Trophoblast cell (in vitro differentiated cells and primary cell): ENCODE measurements at regions not wholly inside any gene's neighbourhood (a gene's known extent, or its start where the extent isn't known, plus 50 kb on each side); places are given as distances from the start of the nearest gene placed in this dataset.
A peak's percentile ranks its signal among the peaks of the same experiment; 100 is the strongest.

Experiments used
- DNase-seq, 2 donors: peaks; one replicate each; pipeline ENCODE4 v3.0.0-alpha.2; 2016
- H2AFZ ChIP-seq: 2 replicates; pipeline ENCODE4 v1.6.1; 2013; ENCODE audit warnings: low read length, moderate library complexity, mild to moderate bottlenecking; ENCODE audit not compliant: insufficient read depth, poor library complexity
- H2AK5ac ChIP-seq: 2 replicates; pipeline ENCODE4 v1.6.1; 2013; ENCODE audit warnings: mild to moderate bottlenecking, low read length
- H2BK120ac ChIP-seq: 2 replicates; pipeline ENCODE4 v1.6.1; 2013; ENCODE audit warnings: low read length, mild to moderate bottlenecking, moderate library complexity; ENCODE audit not compliant: insufficient read depth, poor library complexity
- H2BK12ac ChIP-seq: 2 replicates; pipeline ENCODE4 v1.6.1; 2013; ENCODE audit warnings: mild to moderate bottlenecking, low read length, moderate library complexity
- H2BK5ac ChIP-seq: 2 replicates; pipeline ENCODE4 v1.6.1; 2013; ENCODE audit warnings: low read length, low read depth, moderate library complexity, mild to moderate bottlenecking; ENCODE audit not compliant: poor library complexity
- H3K14ac ChIP-seq: 2 replicates; pipeline ENCODE4 v1.6.1; 2013; ENCODE audit warnings: mild to moderate bottlenecking, low read length
- H3K18ac ChIP-seq: 2 replicates; pipeline ENCODE4 v1.6.1; 2013; ENCODE audit warnings: mild to moderate bottlenecking, low read length
- H3K23ac ChIP-seq: 2 replicates; pipeline ENCODE4 v1.6.1; 2013; ENCODE audit warnings: low read length
- H3K27ac ChIP-seq: 2 replicates; pipeline ENCODE4 v1.5.1; 2013; ENCODE audit warnings: low read depth, mild to moderate bottlenecking, inconsistent platforms, low read length, moderate library complexity
- H3K27me3 ChIP-seq: 2 replicates; pipeline ENCODE4 v1.6.1; 2013; ENCODE audit warnings: inconsistent platforms, mild to moderate bottlenecking, low read length, moderate library complexity; ENCODE audit not compliant: insufficient read depth
- H3K36me3 ChIP-seq, 2 experiments: 1 replicate in 1 of 2; 2 replicates in 1 of 2; pipeline ENCODE4 v1.6.1; 2013; ENCODE audit warnings: low read length in 2 of 2, mild to moderate bottlenecking in 2 of 2, moderate library complexity in 1 of 2; ENCODE audit not compliant: insufficient read depth in 2 of 2, control insufficient read depth in 1 of 2
- H3K4ac ChIP-seq: 2 replicates; pipeline ENCODE4 v1.6.1; 2013; ENCODE audit warnings: low read depth, mild to moderate bottlenecking, low read length, moderate library complexity
- H3K4me1 ChIP-seq, 2 experiments: 1 replicate in 1 of 2; 2 replicates in 1 of 2; pipeline ENCODE4 v1.6.1; 2013; ENCODE audit warnings: low read length in 2 of 2, mild to moderate bottlenecking in 2 of 2, moderate library complexity in 1 of 2; ENCODE audit not compliant: insufficient read depth in 2 of 2, control insufficient read depth in 1 of 2
- H3K4me2 ChIP-seq: 2 replicates; pipeline ENCODE4 v1.6.1; 2013; ENCODE audit warnings: inconsistent platforms, mild to moderate bottlenecking, low read length, moderate library complexity
- H3K4me3 ChIP-seq: 2 replicates; pipeline ENCODE4 v1.5.1; 2013; ENCODE audit warnings: mild to moderate bottlenecking, low read depth, low read length, inconsistent platforms
- H3K79me1 ChIP-seq: one replicate; pipeline ENCODE4 v1.6.1; 2013; ENCODE audit warnings: low read length
- H3K79me2 ChIP-seq: 2 replicates; pipeline ENCODE4 v1.6.1; 2013; ENCODE audit warnings: low read length, mild to moderate bottlenecking; ENCODE audit not compliant: control insufficient read depth, insufficient read depth, poor library complexity
- H3K9ac ChIP-seq: 2 replicates; pipeline ENCODE4 v1.6.1; 2013; ENCODE audit warnings: mild to moderate bottlenecking, low read length
- H3K9me3 ChIP-seq: 2 replicates; pipeline ENCODE4 v1.6.1; 2013; ENCODE audit warnings: low read depth, mild to moderate bottlenecking, control low read depth, inconsistent platforms, low read length; ENCODE audit not compliant: insufficient read depth
- H4K12ac ChIP-seq: 2 replicates; pipeline ENCODE4 v1.6.1; 2013; ENCODE audit warnings: low read depth, mild to moderate bottlenecking, low read length, moderate library complexity
- H4K8ac ChIP-seq: 2 replicates; pipeline ENCODE4 v1.6.1; 2013; ENCODE audit warnings: low read depth, mild to moderate bottlenecking, low read length, moderate library complexity
- H4K91ac ChIP-seq: one replicate; pipeline ENCODE4 v1.6.1; 2013; ENCODE audit warnings: low read depth, mild to moderate bottlenecking, low read length, moderate library complexity
- WGBS: extraction: QIAGEN DNeasy Blood & Tissue Kit; methylation state at CpG from one replicate; pipeline ENCODE4 v1.1.7; 2013; ENCODE audit warnings: missing lambda C conversion rate; ENCODE audit not compliant: insufficient read length, insufficient coverage; ENCODE audit errors: extremely low coverage; 5-methylcytosine and 5-hydroxymethylcytosine counted together

DNA sequence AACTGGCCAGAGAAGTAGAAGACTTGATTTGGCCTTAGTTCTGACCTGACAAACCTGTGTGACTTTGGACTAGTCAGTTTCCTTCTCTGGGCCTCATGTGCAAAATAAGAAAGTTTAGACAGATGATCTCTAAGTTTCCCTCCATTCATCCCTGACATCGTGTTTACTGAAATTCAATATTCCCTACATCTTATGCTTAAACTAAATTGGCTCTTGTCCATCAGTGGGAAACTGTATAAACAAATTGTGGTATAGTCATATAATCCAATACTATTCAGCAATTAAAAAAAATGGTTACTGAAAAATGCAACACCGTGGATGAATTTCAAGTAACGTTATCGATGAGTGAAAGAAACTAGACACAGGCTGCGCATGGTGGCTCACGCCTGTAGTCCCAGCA, 64.4 kb upstream of the HRH1 start:
- no peaks in the 10 kb centered on the region for H3K36me3 ChIP-seq
- H4K91ac ChIP-seq = no peak overlapping the region
- H3K23ac ChIP-seq = no peak overlapping the region
- peaks cover 2% of the 10 kb centered on the region for H3K9me3 ChIP-seq
- peaks cover 0 to 9% of the 10 kb centered on the region in 2 experiments for H3K4me1 ChIP-seq
- no peak overlapping the region for H3K27ac ChIP-seq
- H3K18ac ChIP-seq = no peak overlapping the region
- H4K8ac ChIP-seq = no peak overlapping the region
- H2AK5ac ChIP-seq = no peak overlapping the region
- no peak overlapping the region for H3K4ac ChIP-seq
- no peak overlapping the region for H3K14ac ChIP-seq
- no CpG with 5 or more reads among the region's 6 CpGs for WGBS
- no peak overlapping the region for H3K9ac ChIP-seq
- no peaks in the 10 kb centered on the region for H3K79me2 ChIP-seq
- no peak overlapping the region for H2BK12ac ChIP-seq
- H2BK120ac ChIP-seq = no peak overlapping the region
- no peak overlapping the region for H3K4me3 ChIP-seq
- DNase-seq = no peak
- no peak overlapping the region for H2BK5ac ChIP-seq
- no peaks in the 10 kb centered on the region for H3K27me3 ChIP-seq
- no peak overlapping the region for H2AFZ ChIP-seq
- H3K79me1 ChIP-seq = no peaks in the 10 kb centered on the region
- H3K4me2 ChIP-seq = no peak overlapping the region
- no peak overlapping the region for H4K12ac ChIP-seq

DNA sequence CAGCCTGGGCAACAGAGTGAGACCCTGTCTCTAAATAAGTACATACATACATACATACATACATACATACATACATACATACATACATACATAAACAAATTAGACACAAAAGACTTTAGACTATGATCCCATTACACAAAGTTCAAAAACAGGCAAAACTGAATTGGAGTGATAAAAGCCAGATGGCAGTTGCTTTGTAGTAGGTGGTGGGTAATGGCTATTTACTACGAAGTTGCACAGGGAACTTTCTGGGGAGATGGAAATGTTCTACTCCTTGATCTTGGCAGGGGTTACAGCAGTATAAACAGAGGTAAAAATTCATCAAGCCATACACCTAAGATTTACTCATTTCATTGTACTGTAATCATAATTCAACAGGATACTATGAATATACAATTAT, 63.7 kb upstream of the HRH1 start:
- no peak overlapping the region for H2AFZ ChIP-seq
- H3K36me3 ChIP-seq = no peaks in the 10 kb centered on the region
- no peak for DNase-seq
- H3K79me2 ChIP-seq = no peaks in the 10 kb centered on the region
- no CpG with 5 or more reads among the region's 1 CpG for WGBS
- H3K27ac ChIP-seq = no peak overlapping the region
- H3K23ac ChIP-seq = no peak overlapping the region
- H3K79me1 ChIP-seq = no peaks in the 10 kb centered on the region
- H2AK5ac ChIP-seq = no peak overlapping the region
- H2BK12ac ChIP-seq = no peak overlapping the region
- H4K8ac ChIP-seq = no peak overlapping the region
- H3K9me3 ChIP-seq = peaks cover 2% of the 10 kb centered on the region
- H2BK5ac ChIP-seq = no peak overlapping the region
- no peak overlapping the region for H3K4ac ChIP-seq
- no peak overlapping the region for H3K4me2 ChIP-seq
- H2BK120ac ChIP-seq = no peak overlapping the region
- H4K91ac ChIP-seq = no peak overlapping the region
- H3K27me3 ChIP-seq = no peaks in the 10 kb centered on the region
- peaks cover under 1 to 10% of the 10 kb centered on the region in 2 experiments for H3K4me1 ChIP-seq
- H3K14ac ChIP-seq = no peak overlapping the region
- no peak overlapping the region for H4K12ac ChIP-seq
- H3K9ac ChIP-seq = no peak overlapping the region
- H3K18ac ChIP-seq = no peak overlapping the region
- no peak overlapping the region for H3K4me3 ChIP-seq

DNA sequence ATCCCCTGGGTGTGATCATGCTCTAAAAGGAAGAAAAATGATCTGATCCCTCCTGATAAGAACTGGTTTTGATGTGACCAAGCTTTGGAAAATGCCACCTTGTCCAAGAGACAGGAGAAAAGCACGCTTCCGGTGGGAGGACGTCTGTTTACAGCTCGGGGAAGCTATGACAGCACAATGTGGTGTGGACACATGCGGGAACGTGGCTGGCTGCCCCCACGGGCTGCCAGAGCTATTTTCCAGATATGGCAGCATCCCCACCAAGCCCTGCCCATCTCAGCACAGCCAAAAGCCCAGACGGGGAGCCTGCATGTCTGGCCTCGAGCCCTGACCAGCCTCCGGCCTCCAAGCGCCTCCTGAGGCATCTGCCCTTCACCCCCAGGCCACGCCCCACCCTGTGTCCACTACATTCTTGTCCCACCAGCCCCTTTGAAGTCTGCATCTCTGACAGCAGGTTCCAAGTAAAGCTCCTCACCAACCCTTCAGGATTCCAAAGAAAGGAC, 63.2 kb upstream of the HRH1 start:
- peaks cover 6 to 16% of the 10 kb centered on the region in 2 experiments for H3K4me1 ChIP-seq
- no CpG with 5 or more reads among the region's 12 CpGs for WGBS

DNA sequence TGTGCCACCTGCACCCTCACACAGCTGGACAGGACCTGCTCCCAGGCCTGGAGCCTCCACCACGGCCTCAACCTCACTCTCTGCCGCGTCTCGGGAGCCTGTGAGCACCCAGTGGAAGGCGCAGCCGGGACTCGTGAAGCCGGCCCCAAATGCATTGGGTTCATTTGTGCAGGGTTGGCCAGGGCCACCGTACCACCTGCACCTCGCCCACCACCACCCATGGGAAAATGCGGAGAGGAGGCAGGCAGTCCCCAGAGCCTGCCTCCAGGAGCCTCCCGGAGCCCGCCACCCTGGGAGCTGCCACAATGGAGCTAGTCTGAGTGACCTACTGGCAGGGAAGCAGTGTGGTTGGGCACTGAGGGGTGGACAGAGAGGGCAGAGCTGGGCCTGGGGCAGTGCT, 62.5 kb upstream of the HRH1 start:
- H2AK5ac ChIP-seq = no peak overlapping the region
- H3K4ac ChIP-seq = no peak overlapping the region
- no peaks in the 10 kb centered on the region for H3K79me1 ChIP-seq
- no peak overlapping the region for H2BK120ac ChIP-seq
- H3K9ac ChIP-seq = no peak overlapping the region
- H3K9me3 ChIP-seq = peaks cover 2% of the 10 kb centered on the region
- no peak overlapping the region for H3K18ac ChIP-seq
- H2BK5ac ChIP-seq = no peak overlapping the region
- H3K4me3 ChIP-seq = no peak overlapping the region
- no peak for DNase-seq
- no peak overlapping the region for H3K4me2 ChIP-seq
- WGBS = no CpG with 5 or more reads among the region's 13 CpGs
- H4K8ac ChIP-seq = no peak overlapping the region
- peaks cover 9 to 19% of the 10 kb centered on the region in 2 experiments for H3K4me1 ChIP-seq
- H4K12ac ChIP-seq = no peak overlapping the region
- no peaks in the 10 kb centered on the region for H3K27me3 ChIP-seq
- H2AFZ ChIP-seq = no peak overlapping the region
- no peaks in the 10 kb centered on the region for H3K36me3 ChIP-seq
- H2BK12ac ChIP-seq = no peak overlapping the region
- no peak overlapping the region for H4K91ac ChIP-seq
- no peaks in the 10 kb centered on the region for H3K79me2 ChIP-seq
- H3K27ac ChIP-seq = no peak overlapping the region
- H3K14ac ChIP-seq = no peak overlapping the region
- no peak overlapping the region for H3K23ac ChIP-seq

More for the DNA sequence above, 63.2 kb upstream of the HRH1 start:
- H3K14ac ChIP-seq = no peak overlapping the region
- no peaks in the 10 kb centered on the region for H3K79me1 ChIP-seq
- H4K8ac ChIP-seq = no peak overlapping the region
- no peak overlapping the region for H4K91ac ChIP-seq
- no peak overlapping the region for H2AK5ac ChIP-seq
- H4K12ac ChIP-seq = no peak overlapping the region
- H3K27me3 ChIP-seq = no peaks in the 10 kb centered on the region
- H2BK120ac ChIP-seq = no peak overlapping the region
- H3K4me3 ChIP-seq = no peak overlapping the region
- H2BK12ac ChIP-seq = no peak overlapping the region
- H2BK5ac ChIP-seq = no peak overlapping the region
- H3K79me2 ChIP-seq = no peaks in the 10 kb centered on the region
- H3K36me3 ChIP-seq = no peaks in the 10 kb centered on the region
- no peak overlapping the region for H2AFZ ChIP-seq
- peak in 1 of 2 donors; percentile 3 for DNase-seq
- peaks cover 2% of the 10 kb centered on the region for H3K9me3 ChIP-seq
- no peak overlapping the region for H3K4me2 ChIP-seq
- no peak overlapping the region for H3K18ac ChIP-seq
- no peak overlapping the region for H3K4ac ChIP-seq
- H3K27ac ChIP-seq = no peak overlapping the region
- H3K9ac ChIP-seq = no peak overlapping the region
- no peak overlapping the region for H3K23ac ChIP-seq
